AG20443 (cell line): ENCODE measurements at regions not wholly inside any gene's neighbourhood (a gene's known extent, or its start where the extent isn't known, plus 50 kb on each side); places are given as distances from the start of the nearest gene placed in this dataset.
"Not testable (repeated sequence)": the region's sequence is repeated elsewhere in the genome, so short reads cannot be mapped to it uniquely, and the experiment has no call there.

Experiments used
- DNase-seq: peaks from one replicate; pipeline ENCODE4 v3.0.0; 2012; ENCODE audit warnings: low spot score, mixed read lengths

- no peak for DNase-seq
These were observed 252.1 kb downstream of the CD83 start for GRCh38 chr6:14369717-14370116.

GRCh38 chr6:14371530-14371929 is 254.0 kb downstream of the CD83 start:
- no peak for DNase-seq

DNA sequence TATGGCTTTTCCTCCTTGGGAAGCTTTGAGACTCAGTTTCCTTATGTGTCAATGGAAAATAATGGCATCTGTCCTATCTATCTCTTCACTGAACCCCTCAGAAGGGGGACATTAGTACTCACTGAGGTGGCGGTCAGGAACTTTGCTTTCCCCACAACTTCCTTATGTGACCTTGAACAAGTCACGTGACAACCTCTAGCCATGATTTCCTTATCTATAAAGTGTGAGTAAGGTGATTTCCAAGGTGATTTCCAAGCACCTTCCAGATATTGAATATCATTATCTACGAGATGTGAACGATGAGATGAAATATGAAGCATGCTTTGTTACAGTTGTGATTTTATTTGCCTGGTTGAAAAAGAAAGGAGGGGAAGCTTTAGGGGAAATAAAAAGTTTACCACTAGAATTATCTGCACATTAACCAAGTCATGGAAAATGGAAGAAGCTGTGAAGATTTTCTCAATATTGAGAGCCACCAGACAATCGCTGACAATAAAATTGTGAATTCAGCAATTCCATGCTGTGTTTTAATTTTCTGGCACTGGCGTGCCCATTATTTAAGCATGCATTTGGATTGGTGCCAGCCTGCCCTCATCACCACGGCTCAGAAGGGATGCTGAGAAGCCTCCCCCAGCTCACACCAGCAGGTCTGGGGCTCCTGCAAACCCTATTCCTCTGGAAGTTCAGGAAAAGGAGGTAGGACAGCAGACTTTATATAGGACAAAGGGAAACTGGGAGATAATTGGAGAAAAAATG is 255.3 kb downstream of the CD83 start:
- DNase-seq: no peak

GRCh38 chr6:14373648-14374437 is 256.3 kb downstream of the CD83 start:
- no peak for DNase-seq

DNA sequence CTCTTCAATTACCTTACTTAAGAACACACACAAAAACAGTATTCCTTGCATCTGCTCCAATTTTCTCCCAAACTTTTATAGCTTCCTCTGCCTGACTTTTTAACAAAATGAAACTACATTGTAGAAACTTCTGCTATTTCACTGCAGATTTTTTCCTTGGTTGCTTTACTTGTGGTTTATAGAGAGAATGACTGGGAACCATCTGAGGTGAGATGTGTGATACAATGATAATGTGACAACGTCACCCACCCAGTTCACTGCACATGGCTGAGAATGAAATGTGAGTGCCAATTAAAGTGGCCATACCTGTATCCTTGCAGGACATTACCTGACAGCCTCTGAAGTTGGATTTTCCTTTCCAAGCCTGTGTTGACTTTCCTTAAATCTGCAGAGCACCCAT is 258.4 kb downstream of the CD83 start:
- DNase-seq: no peak

DNA sequence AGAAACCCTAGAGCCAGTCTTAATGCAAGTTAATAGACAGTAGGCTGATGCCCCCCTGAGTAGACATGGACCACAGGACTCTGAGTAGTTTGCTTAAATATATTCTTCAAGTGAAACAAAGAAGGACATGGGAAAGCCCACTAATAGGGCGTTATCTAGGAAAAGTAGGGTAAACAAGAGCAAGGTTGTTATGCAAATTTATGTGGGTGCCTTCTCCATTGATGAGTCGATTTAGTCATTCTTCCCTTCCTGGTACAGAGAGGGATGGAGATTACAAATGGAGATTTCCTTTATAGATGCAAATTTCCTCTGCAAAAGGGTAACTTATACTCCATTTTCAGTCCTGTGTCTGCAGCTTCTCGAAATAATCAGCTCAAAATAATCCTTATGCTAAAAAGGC is 262.0 kb downstream of the CD83 start:
- no peak for DNase-seq

- no peak for DNase-seq
These were observed 262.7 kb downstream of the CD83 start for GRCh38 chr6:14380086-14380820.

- no peak for DNase-seq
These were observed 263.6 kb downstream of the CD83 start for GRCh38 chr6:14380901-14381828.

DNA sequence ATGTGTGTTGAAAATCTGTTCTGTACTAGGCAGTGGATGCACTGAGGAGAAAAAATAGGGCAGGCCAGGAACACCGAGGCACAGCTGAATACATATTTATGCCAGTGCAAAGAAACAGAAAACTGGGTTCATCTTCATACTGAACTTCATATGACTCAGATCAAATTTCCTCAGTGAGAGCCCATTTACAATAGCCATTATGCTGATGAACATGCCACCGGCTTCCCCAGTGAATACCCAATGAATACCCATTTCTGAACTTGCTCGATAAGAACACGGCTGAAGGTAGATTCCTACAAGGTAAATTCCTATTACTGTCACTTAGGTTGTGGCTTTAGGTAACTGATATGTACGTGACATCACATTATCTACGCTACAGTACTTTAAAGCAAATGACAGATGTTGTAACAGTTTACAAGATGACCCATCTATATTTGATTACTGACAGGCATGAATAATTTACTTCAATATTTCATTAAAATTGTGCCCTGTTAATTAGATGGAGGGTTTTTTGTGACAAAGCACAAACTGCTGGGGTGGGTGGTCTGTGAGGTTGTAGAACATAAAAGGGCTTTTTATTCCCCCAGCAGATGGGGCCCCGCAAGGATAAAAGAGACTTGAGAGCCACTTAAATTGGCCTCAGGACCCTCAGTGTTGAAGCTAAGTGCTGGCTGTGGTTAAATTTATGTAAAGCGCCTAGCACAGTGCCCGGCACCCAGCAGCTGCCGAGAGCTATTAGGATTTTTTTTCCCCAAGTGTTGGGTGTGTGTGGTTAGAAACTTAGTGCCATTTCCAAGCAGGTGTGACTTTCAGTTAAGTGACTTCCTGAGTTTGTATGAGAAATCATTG is 264.5 kb downstream of the CD83 start:
- DNase-seq: no peak

- DNase-seq: no peak
These were observed 265.2 kb downstream of the CD83 start for GRCh38 chr6:14382678-14383236.

- DNase-seq: no peak
These were observed 266.0 kb downstream of the CD83 start for GRCh38 chr6:14383393-14384174.

DNA sequence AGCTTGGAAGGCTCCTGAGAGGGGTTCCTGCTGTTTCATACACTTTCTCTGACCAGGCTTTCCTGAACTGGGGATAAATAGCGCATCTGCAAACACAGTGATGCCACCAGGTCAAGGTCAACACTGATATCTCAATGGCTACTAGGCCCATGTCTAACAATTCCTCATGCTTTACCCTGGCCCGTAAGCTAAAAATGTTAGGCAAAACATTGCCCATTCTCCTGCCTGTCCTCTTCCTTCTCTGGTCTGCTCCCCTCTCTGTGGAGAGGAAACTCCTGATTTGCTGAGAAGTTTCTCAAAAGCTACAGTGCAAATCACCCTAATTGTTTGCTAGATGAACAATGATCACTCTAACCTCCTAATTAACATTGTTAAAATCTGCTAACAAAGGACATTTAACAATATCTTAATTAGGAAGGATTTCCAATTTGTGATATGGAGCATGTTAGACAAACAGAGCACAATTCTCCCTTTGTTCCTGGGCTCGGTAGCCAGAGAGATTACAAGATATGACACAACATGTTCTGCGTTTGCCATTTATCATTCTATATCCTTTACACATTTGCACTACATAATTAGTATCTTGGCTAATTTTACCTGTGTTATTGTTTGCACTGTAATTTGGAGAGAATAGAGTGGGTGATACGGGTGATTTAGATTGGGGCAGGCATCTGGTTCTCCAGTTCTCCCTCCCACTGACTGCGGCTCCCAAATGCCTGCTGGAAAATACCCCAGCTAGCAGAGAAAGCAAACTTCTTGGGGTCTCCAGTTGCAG is 266.8 kb downstream of the CD83 start:
- DNase-seq: no peak

DNA sequence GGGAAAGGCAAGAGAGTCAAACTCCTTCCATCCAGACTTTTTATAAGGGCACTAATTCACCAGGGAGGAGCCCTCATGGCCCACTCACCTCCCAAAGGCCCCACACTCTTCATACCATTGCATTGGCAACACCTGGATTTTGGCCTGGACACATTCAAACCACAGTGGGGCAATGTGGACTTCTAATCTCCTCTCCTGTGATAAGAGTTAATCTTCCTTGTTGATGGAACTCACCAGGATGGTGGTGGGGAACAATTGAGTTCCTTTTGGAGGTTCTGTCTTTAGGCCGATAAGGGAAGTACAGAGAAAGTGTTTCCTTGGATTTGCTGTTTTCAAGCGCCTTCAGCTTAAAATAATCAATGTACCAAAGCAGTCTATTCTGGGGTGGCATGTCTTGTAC is 268.7 kb downstream of the CD83 start:
- no peak for DNase-seq

- no peak for DNase-seq
These were observed 269.1 kb downstream of the CD83 start for GRCh38 chr6:14386668-14387067.

DNA sequence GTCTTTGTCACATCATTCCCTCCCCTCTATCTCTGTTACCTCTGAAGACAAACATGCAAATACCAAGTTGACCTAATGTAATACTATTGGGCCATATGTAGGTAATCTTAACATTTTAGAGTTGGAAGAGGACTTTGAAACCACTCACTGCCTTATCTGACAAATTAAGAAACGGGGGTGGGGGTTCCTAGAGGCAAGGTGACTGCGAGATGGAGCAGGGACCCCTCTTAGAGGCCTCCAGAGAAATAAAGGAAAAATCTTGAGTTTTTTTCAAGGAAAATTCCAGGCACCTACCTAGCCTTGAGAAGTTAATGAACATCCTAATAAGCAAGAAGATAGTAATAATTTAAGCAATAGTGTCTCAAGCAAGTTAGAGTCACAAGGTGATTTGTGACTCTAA is 270.8 kb downstream of the CD83 start:
- DNase-seq: no peak

DNA sequence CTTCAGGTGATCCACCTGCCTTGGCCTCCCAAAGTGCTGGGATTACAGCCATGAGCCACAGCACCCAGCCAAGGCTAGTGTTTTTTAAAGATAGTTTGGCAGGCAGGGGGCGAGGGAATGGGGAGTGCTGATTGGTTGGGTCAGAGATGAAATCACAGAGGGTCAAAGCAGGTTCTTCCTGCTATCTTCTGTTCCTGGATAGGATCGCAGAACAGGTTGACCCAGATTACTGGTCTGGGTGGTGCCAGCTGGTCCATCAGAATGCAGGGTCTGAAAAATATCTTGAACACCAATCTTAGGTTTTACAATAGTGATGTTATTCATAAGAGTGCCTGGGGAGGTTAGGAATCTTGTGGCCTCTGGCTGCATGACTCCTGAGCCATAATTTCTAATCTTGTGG is 272.2 kb downstream of the CD83 start:
- DNase-seq: not testable (repeated sequence)

DNA sequence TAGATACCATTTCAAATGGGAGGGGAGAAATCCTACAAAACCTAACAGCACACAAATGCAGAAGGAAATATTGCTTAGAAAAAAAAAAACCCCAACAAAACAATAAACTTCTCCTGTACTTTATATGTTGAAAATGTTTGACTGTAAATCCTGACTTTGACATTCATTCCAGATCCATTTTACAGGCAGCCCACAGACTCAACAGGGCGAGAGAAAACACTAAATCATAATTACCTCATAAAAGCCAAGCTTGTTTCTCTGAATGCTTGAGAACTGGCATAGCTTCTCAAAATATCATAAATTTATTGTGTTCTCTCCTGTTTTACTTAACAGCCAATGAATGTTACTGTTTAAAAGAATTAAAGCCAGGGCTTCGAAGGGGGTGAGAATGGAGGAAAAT is 273.2 kb downstream of the CD83 start:
- DNase-seq: no peak

DNA sequence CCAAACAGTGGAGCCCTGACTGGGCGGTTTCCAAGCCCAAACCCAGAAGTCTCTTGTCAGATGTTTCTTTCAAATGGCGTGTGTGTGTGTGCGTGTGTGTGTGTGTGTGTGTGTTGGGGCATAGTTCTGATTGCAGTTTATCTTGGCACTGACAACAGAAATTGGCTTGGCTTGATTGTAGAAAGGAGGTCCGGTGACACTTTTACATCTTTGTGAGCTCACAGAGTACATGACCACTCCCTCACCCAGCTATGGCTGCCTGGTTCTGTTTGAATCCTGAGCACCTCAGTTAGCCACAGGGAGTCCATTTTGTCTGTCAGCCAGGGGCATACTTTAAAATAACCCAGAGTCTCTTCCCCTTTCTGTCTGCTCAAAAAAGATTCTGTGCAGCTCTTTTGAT is 276.3 kb downstream of the CD83 start:
- no peak for DNase-seq

GRCh38 chr6:14396392-14396791 is 278.8 kb downstream of the CD83 start:
- DNase-seq: no peak
